GM12865 (cell line): ENCODE measurements at regions not wholly inside any gene's neighbourhood (a gene's known extent, or its start where the extent isn't known, plus 50 kb on each side); places are given as distances from the start of the nearest gene placed in this dataset.

ENCODE experiments used
- DNase-seq: peaks from one replicate; pipeline ENCODE4 v3.0.0; 2010; ENCODE audit warnings: low read depth
- H3K4me3 ChIP-seq: 2 replicates; pipeline ENCODE4 v1.5.1; 2011; ENCODE audit warnings: mild to moderate bottlenecking, low read depth, low read length, control low read depth
- CTCF ChIP-seq: IDR thresholded peaks from 2 replicates; pipeline ENCODE4 v1.5.1; 2011; ENCODE audit warnings: low read length, control low read depth, low read depth, inconsistent platforms; ENCODE audit not compliant: insufficient read depth; ENCODE audit errors: missing control alignments

- DNase-seq: no peak
- H3K4me3 ChIP-seq: no peak overlapping the region
- TF ChIP-seq CTCF: no peak
Observed at GRCh38 chr2:16294791-16295190, 354.4 kb downstream of the MYCN start.

- DNase-seq: no peak
- H3K4me3 ChIP-seq: no peak overlapping the region
- no peak for TF ChIP-seq CTCF
Observed at GRCh38 chr2:16293871-16294270, 353.5 kb downstream of the MYCN start.

- DNase-seq: no peak
- no peak for TF ChIP-seq CTCF
- no peak overlapping the region for H3K4me3 ChIP-seq
Observed at GRCh38 chr2:16293398-16293797, 353.0 kb downstream of the MYCN start.

- DNase-seq: no peak
- H3K4me3 ChIP-seq: no peak overlapping the region
- no peak for TF ChIP-seq CTCF
Observed at GRCh38 chr2:16291731-16292550, 351.6 kb downstream of the MYCN start.

GRCh38 chr2:16291226-16291625 lies 350.9 kb downstream of the MYCN start:
- no peak overlapping the region for H3K4me3 ChIP-seq
- TF ChIP-seq CTCF: no peak
- no peak for DNase-seq

- H3K4me3 ChIP-seq: no peak overlapping the region
- DNase-seq: no peak
- TF ChIP-seq CTCF: no peak
Observed at GRCh38 chr2:16290311-16291020, 350.1 kb downstream of the MYCN start.
